22Rv1 (cell line): ENCODE measurements at regions not wholly inside any gene's neighbourhood (a gene's known extent, or its start where the extent isn't known, plus 50 kb on each side); places are given as distances from the start of the nearest gene placed in this dataset.

Experiments
- H3K27ac ChIP-seq: fragments of 450-650 bp; 2 replicates; pipeline ENCODE4 v1.5.1; 2017
- CTCF ChIP-seq: fragments of 450-650 bp; IDR thresholded peaks from 2 replicates; pipeline ENCODE4 v1.5.1; 2017; ENCODE audit warnings: mild to moderate bottlenecking
- ZFX ChIP-seq: fragments of 450-650 bp; IDR thresholded peaks from 2 replicates; pipeline ENCODE4 v1.6.1; 2017; ENCODE audit warnings: antibody characterized with exemption, borderline replicate concordance

DNA sequence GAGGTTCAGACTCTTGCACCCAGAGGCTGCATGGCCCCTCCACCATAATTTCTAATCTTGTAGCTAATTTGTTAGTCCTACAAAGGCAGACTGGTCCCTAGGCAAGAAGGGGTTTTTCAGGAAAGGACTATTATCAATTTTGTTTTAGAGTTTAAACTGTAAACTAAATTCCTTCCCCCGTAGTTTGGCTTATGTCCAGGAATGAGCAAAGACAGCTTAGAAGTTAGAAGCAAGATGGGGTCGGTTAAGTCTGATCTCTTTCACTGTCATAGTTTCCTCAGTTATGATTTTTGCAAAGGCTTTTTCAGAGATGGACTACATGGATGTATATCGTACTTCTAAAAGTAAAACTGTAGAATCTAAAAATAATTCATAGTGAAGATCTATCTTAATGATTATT, 258.1 kb upstream of the IL1RAPL1 start:
- H3K27ac ChIP-seq, result no peak overlapping the region
- TF ChIP-seq CTCF (no peak), ZFX (no peak)

GRCh38 chrX:28324321-28324721, 262.9 kb upstream of the IL1RAPL1 start:
- TF ChIP-seq CTCF, result no peak
- TF ChIP-seq ZFX, result no peak
- no peak overlapping the region for H3K27ac ChIP-seq

DNA sequence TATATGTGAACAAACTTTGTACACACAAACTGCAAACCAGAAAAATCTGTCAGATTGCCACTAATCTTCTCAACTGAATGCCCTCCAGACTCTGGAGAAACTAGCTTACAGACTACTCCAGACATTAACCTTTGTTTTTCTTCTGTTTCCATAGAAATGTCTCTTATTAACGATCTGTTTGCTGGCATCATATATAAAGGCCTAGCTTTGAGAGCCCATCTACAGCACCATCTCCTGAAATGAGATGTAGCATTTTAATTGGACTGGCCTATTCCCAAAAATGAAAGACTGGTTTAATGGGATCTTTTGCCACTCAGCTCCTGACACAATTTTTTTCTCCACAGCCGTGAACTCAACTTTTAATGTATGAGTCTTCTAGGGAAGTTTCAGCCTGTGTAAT, 266.0 kb upstream of the IL1RAPL1 start:
- no peak overlapping the region for H3K27ac ChIP-seq
- TF ChIP-seq ZFX (no peak), CTCF (no peak)

GRCh38 chrX:28312965-28313364, 274.3 kb upstream of the IL1RAPL1 start:
- TF ChIP-seq CTCF, result no peak
- TF ChIP-seq ZFX, result no peak
- H3K27ac ChIP-seq, result no peak overlapping the region

- H3K27ac ChIP-seq, result no peak overlapping the region
Observed at GRCh38 chrX:28312259-28312658, 275.0 kb upstream of the IL1RAPL1 start.

GRCh38 chrX:28311466-28311865, 275.8 kb upstream of the IL1RAPL1 start:
- H3K27ac ChIP-seq, result no peak overlapping the region
- TF ChIP-seq CTCF, result no peak
- TF ChIP-seq ZFX, result no peak

More at GRCh38 chrX:28312259-28312658, 275.0 kb upstream of the IL1RAPL1 start:
- no peak for TF ChIP-seq CTCF
- TF ChIP-seq ZFX, result no peak

- TF ChIP-seq ZFX (no peak), CTCF (no peak)
- no peak overlapping the region for H3K27ac ChIP-seq
Observed at GRCh38 chrX:28303486-28303885, 283.8 kb upstream of the IL1RAPL1 start.
